Stimulated activated CD8-positive, alpha-beta memory T cell treated with anti-CD3 and anti-CD28 coated beads, Interleukin-15, amount 100 ng/mL, for 48 hours (primary cell): ENCODE measurements at regions not wholly inside any gene's neighbourhood (a gene's known extent, or its start where the extent isn't known, plus 50 kb on each side); places are given as distances from the start of the nearest gene placed in this dataset.

Experiments used
- DNase-seq, 2 donors: peaks; one replicate each; pipeline ENCODE4 v3.0.0-alpha.2; 2020; ENCODE audit warnings: low read depth in 2 of 2

DNA sequence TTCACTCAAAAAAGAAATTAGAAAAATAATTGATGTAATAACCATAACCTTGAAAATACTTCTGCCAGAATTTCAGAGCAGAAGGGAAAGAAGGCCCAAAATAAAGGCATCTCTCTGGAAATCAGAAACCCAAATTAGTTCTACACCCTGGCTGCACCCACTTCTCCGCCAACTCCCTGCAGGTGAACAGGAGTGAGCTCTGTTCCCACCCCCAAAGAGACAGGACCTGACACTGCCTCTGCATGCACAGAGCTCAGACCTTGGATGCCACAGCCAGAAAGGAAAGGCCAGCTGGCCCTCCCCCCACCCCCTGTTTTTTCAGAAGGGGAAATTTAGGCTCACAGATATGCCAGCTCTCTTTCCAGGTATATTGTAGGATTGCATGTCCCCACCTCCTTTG is 228.2 kb downstream of the BCL11B start:
- no peak for DNase-seq

DNA sequence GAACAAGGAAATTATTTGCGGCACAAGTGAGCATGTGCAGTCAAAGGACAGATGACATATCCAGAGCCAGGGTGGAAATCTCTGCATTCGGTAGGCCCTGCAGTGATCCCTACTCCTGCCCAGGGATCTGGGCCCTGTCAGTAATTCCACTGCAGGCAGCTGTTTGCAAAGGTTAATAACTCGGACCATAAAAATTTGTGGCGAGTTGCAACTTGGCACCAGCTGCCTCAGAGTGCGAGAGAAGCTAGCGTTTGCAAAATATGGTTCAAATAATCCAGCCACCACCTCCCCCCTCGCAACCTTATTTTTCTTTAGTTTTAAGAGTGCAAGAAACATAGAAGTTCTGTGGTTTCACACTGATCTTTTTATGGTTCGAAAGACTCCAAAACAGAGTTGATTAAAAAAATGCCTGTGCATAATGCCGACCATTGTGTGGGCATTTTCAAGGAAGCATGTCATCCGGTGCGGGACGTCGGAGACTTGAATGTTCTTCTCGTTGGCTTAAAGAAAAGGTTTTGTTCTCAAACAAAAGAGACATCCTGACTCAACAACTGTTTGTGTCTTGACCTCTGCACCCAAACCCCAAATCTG is 224.5 kb downstream of the BCL11B start:
- no peak for DNase-seq

DNA sequence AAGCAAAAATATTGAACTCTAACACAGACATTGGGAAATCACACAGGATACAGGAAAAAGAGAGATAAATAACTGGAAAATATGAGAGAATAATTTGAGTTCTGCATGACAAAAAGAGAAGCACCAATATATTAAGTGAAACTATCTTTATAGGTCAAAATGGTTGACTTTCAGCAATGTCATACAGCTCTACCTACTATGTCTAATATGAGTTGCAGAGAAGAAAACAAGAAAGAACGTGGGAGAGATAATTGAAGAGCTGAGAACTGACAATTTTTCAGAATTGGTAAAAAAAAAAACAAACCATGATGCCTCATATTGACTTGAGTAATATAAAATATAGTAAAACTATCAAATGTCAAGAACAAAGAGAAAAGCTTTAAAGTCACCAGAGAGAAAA is 221.7 kb downstream of the BCL11B start:
- no peak for DNase-seq

DNA sequence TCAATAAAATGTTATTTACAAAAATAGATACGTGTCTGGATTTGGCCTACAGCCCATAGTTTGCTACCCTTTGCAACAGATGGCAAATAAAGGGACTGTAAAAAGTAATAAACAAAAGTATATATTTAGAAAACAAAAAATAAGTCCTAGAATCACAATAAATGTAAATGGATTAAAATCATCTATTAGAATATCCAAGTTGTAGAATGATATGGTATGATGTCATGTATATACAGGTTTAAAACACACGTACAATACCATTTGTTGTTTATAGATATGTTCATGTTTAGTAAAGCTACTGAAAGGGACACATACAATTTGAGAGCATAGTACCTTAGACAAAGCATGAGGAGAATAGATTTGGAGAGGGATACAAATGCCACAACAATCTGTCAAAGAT is 219.5 kb downstream of the BCL11B start:
- no peak for DNase-seq

DNA sequence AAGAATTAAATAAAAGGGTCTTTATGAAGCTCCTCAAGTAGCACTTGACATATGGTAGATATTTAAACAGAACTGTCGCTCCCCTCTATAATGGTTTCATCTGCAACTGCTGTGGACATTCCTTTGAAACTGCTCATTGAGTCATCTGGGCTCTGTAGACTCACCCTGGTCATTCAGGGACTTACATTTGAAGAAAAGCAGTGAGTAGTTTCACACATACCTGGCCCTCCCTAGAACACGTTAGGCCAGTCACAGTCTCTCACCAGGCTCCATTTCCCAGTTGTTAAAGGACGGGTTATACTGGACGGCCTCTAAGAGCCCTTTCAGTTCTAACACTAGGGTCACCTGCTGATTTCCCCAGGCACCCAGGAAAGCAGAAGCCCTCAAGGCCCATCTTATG is 217.0 kb downstream of the BCL11B start:
- no peak for DNase-seq

DNA sequence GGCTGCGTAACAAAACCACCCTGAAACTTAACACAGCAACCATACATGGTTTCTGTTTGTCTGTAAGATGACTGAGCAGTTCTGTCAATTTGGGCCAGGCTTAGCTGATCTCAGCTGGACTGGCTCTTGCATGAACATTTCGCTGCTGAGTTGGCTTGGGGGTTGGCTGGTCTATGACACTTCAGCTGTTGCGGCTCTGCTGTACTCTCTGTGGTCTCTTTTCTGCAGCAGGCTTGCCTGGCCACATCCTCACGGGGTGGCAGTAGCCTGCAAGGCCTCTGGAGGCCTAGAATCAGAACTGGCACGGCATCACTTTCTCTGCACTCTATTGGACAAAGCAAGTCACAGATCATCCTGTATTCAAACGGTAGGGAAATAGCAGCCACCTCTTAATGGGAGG is 216.2 kb downstream of the BCL11B start:
- DNase-seq, result peak; percentile 52 to 66

DNA sequence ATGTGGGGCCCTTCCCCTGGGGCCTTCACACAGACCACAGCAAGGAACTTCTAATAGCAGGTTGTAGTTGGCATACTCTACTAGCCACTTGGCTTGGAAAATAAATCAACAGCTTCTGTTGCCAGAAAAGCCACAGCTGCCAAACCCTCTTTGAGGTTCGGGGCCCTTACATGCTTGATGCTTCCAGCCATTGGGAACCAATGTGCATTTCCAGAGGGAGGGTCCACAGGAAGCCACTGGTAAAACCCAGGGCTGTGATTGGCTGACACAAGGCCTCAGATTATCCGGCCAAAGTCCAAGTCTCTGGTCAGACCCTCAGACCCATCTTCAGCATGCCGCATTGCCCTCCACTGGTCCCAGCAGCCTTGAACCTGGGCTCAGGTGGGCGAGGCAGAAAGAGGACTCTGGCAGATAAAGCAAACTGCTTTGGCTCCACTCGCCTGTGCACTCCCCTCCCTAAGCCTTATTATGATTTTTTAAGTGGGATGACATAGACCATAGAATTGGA is 214.4 kb downstream of the BCL11B start:
- DNase-seq, result no peak

DNA sequence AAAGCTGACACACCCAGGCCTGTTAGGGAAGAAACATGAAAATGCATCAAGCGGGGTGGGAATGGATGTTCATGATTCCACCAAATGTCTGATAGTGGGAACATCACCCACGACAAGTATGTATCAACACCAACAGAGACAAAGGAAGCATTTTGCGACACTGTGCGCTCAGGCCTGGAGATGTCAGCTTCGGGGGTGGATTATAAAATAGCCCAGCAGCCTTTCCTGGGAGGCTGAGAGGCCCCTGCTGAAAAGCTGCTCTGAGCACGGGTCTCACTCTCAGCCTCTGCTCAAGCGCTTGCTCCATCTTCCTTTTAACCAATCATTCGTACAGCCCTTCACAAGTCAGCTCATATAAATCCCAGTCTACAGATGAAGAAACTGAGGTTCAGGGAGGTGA is 213.5 kb downstream of the BCL11B start:
- DNase-seq, result no peak

DNA sequence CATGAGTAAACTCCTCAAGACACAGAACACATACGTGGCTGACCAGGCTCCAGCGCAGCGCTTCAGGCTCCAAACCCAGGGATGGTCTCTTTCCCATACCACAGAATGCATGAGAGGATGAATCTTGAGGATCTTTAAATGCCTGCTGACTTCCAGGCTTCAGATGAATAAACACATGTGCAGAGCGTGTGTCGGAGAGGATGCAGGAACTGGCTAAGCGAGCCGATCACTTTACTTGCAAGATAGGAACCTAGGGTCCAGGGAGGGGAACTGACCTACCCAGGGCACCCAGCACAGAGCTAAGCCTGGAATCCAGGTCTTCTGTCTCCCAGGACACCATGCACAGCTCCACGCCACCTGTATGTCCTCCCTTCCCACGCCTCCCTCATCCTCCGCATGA is 209.8 kb downstream of the BCL11B start:
- no peak for DNase-seq

DNA sequence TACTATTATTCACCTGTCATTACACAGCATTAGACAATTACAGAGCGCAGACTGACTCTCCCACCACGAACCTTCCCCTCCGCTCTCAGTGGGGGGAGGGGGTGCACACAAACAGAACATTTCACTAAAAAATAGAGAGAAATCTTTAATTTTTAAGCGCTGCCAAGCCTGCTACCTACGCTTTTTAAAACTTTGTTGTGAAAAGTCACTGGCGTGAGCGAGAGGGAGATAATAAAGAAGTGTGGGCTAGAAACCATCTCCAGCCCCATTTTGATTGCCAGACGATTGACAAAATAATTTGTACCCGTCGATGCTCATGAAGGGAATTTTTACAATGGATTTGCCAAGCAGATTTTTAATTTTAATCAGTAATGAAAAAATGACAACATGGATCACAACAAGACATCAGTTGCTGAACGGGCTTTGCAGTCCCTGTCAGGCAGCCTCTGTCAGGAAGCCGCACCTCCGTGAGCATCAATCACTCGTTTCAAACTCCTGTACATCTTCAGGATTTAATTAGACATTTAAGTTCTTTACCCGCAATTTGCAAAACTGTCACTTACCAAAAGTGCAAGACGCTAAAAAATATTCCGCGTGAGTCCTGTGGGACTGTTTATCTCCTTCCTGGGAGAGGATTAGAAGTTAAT is 209.1 kb downstream of the BCL11B start:
- no peak for DNase-seq

DNA sequence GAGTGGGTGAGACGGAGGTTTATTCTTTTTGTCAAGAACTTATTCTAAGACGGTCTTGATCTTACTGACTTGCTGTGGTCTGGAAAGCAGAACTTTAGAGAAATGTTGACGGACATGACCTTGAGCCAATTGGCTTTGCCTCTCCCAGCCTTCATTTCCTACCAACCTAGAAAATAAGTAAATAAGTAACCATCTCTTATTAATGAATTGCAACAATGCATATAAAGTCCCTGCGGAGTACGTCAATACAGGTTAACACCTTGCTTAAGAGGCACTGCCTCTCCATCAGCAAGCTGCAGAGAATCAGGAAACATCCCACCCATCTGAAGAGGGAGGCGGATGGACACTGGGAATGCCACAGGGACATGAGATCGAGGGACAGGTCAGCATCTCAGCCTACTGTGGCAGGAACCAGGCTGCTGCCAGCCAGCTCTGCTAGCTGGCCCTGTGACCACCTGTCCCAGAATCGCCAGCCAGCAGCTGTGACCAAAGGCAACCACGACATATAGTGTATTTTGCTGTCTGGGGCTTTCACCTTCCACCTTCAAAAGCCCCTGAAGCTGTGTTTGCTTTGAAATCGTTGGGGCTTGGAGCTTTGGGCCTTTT is 208.3 kb downstream of the BCL11B start:
- no peak for DNase-seq

DNA sequence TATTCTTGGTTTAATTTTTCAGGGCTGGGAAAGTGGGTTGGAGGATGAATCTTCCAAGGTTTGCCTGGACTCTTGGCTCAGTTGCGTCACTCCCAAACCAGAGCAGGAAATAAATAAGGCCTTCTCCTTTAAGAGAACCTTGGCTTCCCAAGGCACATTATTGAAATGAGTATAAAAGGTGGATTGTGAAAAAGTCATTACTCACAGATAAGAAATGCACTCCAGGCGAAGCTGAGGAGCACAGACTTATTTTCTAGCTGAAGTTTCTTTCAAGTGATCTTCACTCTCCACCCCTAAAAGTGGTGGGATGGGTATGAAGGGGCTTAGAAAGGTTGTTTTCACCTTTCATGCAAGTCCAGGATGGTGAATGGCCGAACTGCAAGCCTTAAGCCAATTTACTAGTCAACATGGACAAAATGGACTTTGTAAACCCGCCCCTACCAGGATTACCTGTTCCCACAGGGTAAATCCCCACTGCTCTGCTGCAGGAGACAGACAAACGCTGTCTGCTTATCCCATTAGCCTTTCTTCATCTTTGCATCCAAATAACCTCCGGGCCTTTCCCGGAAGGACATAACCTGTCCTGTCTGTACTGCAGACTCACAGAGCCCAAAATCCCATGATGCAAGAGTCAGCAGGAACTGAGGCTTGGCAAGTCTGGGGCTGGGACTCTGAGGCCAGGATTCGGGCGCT is 207.6 kb downstream of the BCL11B start:
- no peak for DNase-seq

DNA sequence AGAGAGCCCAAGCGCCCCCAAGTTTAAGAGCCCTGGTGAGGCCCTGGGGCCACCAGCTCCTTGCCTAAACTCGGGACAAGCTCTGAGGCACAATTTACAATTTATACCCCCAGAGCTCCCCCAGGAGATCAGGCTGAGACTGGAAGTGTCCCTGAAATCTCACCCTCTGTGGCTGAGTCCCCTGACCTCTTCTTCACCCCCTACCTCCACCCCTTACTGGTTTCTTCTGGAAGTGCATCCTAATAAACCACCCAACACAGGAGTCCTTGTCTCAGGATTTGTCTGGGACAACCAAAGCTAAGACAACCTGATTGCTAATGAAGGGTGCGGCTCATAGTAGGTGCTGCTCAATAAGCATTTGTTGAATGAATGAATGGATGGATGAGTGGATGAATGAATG is 206.4 kb downstream of the BCL11B start:
- DNase-seq, result no peak

DNA sequence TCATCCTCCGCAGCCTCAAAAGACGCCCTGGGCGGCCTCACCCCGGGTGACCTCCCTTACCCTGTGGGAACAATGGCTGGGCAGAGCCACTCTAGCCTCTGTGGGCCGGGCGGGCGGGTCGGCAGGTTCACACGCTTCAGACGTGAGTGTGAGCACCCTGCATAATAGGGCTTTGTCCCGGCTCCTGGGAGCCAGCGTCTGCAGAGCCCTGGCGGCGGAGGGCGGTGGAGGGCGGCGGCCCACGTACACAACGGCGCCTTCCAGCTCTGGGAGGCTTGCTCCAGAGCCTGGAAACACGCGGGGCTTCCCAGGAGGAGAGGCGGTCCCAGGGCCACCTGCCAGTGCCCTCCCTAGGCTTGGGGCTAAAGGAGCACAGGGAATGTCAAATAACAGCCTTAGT is 205.6 kb downstream of the BCL11B start:
- DNase-seq, result no peak

DNA sequence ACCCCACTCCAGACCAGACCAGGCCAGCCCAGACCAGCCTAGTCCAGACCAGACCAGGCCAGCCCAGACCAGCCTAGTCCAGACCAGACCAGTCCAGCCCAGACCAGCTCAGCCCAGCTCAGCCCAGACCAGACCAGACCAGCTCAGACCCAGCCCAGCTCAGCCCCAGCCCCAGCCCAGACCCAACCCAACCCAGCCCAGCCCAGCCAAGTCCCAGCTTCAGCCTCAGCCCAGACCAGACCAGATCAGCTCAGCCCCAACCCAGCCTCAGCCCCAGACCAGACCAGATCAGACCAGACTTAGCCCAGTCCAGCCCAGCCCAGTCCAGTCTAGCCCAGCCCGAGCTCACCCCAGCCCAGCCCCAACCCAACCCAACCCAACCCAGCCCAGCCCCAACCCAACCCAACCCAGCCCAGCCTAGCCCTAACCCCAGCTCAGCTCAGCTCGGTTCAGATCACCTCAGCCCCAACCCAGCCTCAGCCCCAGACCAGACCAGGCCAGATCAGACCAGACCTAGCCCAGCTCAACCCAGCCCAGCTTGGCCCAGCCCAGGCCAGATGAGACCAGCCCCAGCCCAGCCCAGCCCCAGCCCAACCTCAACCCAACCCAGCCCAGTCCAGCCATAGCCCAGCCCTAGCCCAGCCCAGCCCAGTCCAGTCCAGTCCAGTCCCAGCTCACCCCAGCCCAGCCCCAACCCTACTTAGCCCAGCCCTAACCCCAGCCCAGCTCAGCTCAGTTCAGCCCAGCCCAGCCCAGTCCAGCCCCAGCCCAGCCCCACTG is 204.7 kb downstream of the BCL11B start:
- DNase-seq, result no peak

DNA sequence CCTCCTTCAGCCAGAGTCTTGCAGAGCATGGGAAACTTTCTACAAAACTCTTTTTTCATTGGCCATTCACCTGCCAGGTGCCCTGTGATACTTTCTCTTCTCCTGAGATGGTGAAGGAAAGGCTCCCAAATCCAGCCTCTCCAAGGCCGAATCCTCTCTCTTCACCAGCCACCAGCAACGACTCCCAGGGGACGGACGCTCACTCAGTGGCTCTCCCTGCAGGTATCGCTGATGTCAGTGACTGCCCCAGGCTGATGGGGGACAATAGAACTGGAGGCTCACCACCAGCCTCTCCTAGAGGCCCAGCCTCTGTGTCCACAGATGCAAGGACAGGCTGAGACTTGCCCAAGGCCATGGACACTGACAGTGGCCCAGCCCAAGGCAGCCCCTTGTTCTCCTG is 204.1 kb downstream of the BCL11B start:
- DNase-seq, result no peak

DNA sequence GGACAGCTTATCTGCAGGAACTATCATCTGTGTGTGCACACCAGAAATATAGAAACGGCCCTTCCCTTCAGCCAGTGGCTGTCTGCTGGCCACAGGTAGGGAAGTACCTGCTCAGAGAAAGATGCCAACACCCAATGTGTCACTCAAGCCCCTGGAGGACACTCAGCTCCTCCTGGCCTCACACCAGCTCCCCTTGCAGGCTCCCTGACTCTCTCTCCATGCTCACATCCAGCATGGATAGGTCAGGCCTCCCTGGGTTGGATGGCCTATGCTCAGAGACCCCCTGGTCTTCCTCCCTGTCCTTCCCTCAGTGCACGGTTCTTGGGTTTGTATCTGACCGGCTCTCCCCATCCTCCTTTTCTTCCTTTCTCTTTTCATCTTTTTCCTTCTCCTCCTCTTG is 202.1 kb downstream of the BCL11B start:
- no peak for DNase-seq

DNA sequence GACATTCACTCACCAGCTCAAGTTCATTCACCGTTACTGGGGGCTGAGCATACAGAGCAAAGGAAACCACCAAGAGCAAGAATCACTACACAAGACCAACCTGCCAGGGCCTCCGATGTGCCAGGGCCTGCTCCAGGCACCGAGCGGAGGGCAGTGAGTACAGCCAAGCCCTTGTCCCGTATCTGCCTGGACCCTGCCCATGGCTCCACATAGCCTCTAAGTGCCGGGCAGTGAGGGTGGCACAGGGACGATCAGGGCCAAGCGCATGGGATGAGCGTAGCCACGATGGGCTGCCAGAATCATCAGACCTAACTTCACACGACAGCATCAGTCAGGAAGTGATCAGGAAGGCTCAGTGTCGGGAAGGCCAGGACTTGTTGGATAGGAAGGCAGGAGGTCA is 199.6 kb downstream of the BCL11B start:
- no peak for DNase-seq

DNA sequence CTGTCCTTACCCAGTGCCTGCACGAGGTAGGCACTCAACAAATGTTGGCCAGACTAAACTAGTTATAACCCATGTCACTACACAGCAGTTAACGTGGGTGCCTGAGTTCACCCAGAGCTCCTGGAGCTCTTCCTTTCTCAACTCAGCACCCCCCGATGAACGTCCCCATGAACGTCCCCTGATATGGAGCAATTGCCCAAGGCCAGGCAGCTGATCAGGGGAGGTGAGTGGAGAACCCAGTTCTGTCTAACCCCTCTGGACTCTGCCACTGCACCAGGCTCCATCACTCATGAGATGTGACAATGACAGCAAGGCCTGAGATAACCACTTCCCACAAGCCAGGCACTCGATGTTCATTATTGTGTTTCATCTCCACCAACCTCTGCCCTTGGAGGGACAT is 199.0 kb downstream of the BCL11B start:
- no peak for DNase-seq

DNA sequence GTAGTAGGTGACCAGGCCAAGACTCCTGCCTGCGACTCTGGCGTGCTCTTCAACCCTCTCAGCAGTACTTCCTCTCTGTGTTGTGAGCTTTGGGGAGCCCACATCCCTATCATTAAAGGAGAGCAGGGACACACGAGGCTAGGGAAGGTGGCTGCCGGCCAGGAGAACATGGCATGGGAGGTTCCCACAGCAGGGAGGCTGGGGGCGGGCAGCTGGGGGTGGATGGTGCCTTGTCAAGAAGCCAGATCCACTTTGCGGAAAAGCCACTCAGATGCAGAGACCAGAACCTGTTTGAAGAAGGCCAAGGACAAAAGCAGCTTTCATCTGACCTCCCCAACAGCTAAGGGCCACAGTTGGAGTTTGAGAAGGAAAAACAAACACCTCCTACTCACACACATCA is 198.6 kb downstream of the BCL11B start:
- DNase-seq, result no peak

DNA sequence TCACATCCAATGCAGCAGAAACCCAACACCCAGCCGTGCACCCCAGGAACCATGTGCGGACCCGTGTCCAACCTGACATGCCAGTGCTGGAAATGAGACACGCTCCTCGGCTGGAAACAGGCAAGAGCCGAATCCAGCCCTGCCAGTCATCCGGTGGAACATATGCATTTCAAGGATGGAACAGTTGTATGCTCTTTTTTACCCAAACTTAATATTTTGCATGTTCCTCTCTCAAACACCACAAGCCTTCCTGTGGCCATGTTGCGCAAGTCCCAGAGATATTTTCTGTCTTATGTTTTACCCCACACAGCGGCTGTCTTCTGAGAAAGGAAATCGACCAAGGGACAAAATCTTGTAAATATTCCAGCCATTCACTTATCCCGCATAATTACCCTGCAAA is 196.9 kb downstream of the BCL11B start:
- no peak for DNase-seq

DNA sequence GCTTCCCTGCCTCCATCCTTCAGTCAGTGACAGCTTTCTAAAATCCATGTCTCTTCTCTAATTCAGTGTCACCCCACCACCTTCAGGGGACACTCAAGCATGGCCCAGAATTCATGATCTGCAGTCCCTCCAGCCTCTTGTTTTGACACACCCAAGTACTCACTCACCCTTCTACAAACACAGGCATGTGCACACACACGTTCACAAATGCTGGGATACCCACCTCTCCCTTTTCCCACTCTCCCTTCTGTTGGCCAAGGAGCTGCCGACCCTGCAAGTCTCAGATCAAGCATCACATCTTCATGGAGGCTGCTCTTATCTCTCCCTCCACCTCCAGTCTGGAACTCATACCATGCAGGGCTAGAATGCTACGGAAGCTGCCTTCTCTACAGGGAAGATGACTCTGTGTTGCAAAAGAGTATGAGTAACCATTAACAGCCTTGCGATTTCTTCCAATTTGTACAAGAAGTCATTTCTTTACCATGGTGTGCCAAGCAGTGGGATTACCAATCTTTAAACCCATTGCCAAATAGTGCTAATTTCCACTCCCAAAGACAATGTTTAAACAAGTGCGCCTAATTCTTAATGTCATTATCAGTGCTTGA is 196.1 kb downstream of the BCL11B start:
- DNase-seq, result no peak
